ENCODE measurements at regions not wholly inside any gene's neighbourhood (a gene's known extent, or its start where the extent isn't known, plus 50 kb on each side); places are given as distances from the start of the nearest gene placed in this dataset.

DNA sequence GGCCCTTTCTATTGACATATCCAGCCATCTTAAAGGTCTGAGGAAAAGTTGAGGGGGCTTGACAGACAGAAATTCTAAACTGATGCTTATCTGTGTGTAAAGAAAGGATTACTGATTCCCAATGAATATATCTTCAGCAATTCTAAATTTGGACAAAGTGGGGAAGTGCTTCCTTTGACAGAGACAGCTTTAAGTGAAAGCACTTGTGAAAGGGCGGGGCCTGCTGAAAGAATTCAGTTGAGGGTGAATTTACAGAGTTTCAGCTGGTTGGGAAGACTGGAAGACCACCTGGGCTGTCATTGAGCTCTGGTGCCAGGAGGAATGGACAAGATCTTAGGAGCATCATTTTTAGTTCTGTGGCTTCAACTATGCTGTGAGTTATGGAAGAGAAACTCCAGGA is 412.5 kb upstream of the OR4E1 start:
- TF ChIP-seq, protein P1, sequence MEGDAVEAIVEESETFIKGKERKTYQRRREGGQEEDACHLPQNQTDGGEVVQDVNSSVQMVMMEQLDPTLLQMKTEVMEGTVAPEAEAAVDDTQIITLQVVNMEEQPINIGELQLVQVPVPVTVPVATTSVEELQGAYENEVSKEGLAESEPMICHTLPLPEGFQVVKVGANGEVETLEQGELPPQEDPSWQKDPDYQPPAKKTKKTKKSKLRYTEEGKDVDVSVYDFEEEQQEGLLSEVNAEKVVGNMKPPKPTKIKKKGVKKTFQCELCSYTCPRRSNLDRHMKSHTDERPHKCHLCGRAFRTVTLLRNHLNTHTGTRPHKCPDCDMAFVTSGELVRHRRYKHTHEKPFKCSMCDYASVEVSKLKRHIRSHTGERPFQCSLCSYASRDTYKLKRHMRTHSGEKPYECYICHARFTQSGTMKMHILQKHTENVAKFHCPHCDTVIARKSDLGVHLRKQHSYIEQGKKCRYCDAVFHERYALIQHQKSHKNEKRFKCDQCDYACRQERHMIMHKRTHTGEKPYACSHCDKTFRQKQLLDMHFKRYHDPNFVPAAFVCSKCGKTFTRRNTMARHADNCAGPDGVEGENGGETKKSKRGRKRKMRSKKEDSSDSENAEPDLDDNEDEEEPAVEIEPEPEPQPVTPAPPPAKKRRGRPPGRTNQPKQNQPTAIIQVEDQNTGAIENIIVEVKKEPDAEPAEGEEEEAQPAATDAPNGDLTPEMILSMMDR (conservative IDR thresholded peaks at IDR 0.05) = no peak
- TF ChIP-seq ZFX (IDR thresholded peaks at IDR 0.05) = no peak

All from C4-2B (cell line).